Peyer's patch (tissue), 4 donors: ENCODE measurements at regions not wholly inside any gene's neighbourhood (a gene's known extent, or its start where the extent isn't known, plus 50 kb on each side); places are given as distances from the start of the nearest gene placed in this dataset.

Experiments used
- POLR2A ChIP-seq, 2 donors: fragments of 450-650 bp; IDR thresholded peaks; one replicate each; pipeline ENCODE4 v1.5.1; 2017; ENCODE audit warnings: antibody characterized with exemption in 2 of 2, mild to moderate bottlenecking in 2 of 2, moderate library complexity in 2 of 2
- TF ChIP-seq, protein P1 (sequence below), 6 experiments: fragments of 450-650 bp in 4 of 6; fragments of 200-600 bp in 2 of 6; sonication (generic) in 1 of 6; IDR thresholded peaks; one replicate each; pipeline ENCODE4 v1.5.1; 2017 to 2019; ENCODE audit warnings: antibody characterized with exemption in 6 of 6, mild to moderate bottlenecking in 3 of 6, moderate library complexity in 1 of 6

DNA sequence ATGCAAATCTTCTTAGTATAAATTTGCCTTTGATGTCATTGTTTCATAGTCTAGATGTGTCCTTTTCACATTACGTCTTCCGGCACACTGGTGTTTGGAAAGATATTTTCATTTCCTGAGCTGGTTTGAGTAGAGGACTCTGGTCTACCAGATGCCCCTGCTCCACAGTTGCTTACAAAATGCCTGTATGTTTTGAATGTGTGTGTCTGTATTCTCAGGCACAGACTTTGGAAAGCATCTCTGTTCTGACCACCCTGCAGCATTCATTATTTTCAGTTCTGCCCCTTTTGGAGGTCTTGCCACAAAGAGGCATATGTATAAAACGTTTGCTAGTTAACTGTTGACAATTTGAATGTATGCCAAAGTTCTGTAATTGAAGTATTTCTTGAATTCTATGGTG, 236.0 kb upstream of the GOLIM4 start:
- TF ChIP-seq, protein P1, sequence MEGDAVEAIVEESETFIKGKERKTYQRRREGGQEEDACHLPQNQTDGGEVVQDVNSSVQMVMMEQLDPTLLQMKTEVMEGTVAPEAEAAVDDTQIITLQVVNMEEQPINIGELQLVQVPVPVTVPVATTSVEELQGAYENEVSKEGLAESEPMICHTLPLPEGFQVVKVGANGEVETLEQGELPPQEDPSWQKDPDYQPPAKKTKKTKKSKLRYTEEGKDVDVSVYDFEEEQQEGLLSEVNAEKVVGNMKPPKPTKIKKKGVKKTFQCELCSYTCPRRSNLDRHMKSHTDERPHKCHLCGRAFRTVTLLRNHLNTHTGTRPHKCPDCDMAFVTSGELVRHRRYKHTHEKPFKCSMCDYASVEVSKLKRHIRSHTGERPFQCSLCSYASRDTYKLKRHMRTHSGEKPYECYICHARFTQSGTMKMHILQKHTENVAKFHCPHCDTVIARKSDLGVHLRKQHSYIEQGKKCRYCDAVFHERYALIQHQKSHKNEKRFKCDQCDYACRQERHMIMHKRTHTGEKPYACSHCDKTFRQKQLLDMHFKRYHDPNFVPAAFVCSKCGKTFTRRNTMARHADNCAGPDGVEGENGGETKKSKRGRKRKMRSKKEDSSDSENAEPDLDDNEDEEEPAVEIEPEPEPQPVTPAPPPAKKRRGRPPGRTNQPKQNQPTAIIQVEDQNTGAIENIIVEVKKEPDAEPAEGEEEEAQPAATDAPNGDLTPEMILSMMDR (IDR thresholded peaks at IDR 0.05), result no peak
- no peak for TF ChIP-seq POLR2A (IDR thresholded peaks at IDR 0.05)
